ENCODE measurements at regions not wholly inside any gene's neighbourhood (a gene's known extent, or its start where the extent isn't known, plus 50 kb on each side); places are given as distances from the start of the nearest gene placed in this dataset.

- H3K4me1 Mint-ChIP-seq: no peaks in the 10 kb centered on the region
- Histone ChIP-seq H3K9me3 (no peaks in the 10 kb centered on the region), H3K27me3 (replicated peaks in 1 of 2; ENCODE audit: control insufficient read depth in 2 of 2, extremely low read depth in 1 of 2, insufficient read depth in 2 of 2, low read length in 1 of 2) (no peaks in the 10 kb centered on the region), H3K4me1 (ENCODE audit: control insufficient read depth in 1 of 2, extremely low read depth in 1 of 2, insufficient read depth in 2 of 2, low read length in 2 of 2) (no peaks in the 10 kb centered on the region), H3K36me3 (ENCODE audit: control insufficient read depth in 2 of 2, extremely low read depth in 1 of 2, insufficient read depth in 1 of 2, low read length in 1 of 2) (no peaks in the 10 kb centered on the region), H3K4me3 (ENCODE audit: control insufficient read depth in 1 of 2, extremely low read depth in 1 of 2, low read length in 1 of 2) (no peak overlapping the region), H3K27ac (ENCODE audit: low read length) (no peak overlapping the region)
- WGBS (ENCODE audit: insufficient coverage): 80% methylated on average over 2 of the region's 5 CpGs
- CTCF ChIA-PET: no interaction called here
- H3K27me3 Mint-ChIP-seq: no peaks in the 10 kb centered on the region
- no peaks in the 10 kb centered on the region for H3K36me3 Mint-ChIP-seq
- peaks cover 0 to 8% (median 0%) of the 10 kb centered on the region in 3 donors for H3K9me3 Mint-ChIP-seq
- H3K27ac Mint-ChIP-seq: no peak overlapping the region
- ATAC-seq (replicated peaks in 1 of 4): no peak
- POLR2A ChIA-PET: no interaction called here
- DNase-seq: no peak
- no peak overlapping the region for H3K4me3 Mint-ChIP-seq
Measured at GRCh38 chr11:106415510-106415909, 338.0 kb downstream of the AASDHPPT start.

DNA sequence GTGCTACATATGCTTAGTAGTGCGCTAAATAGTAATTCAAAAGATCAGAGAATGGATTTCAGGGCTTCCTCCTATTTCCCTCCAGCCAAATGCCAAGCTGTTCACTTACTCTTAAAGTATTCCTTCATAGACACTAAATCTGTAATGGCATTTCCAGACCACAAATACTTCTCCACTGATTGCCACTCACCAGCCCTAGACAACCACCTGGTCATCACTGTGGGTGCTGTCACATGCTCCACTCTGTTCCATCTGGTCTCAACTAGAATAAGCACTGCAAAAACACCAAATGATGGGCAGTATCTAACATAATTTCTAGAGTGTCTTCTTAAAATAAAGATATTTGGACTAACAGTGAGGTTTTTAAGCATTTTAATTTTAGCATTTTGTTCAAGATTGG is 341.3 kb downstream of the AASDHPPT start:
- Histone ChIP-seq H3K9me3 (no peaks in the 10 kb centered on the region), H3K36me3 (ENCODE audit: control insufficient read depth in 2 of 2, extremely low read depth in 1 of 2, insufficient read depth in 1 of 2, low read length in 1 of 2) (no peaks in the 10 kb centered on the region), H3K27me3 (replicated peaks in 1 of 2; ENCODE audit: control insufficient read depth in 2 of 2, extremely low read depth in 1 of 2, insufficient read depth in 2 of 2, low read length in 1 of 2) (no peaks in the 10 kb centered on the region), H3K4me1 (ENCODE audit: control insufficient read depth in 1 of 2, extremely low read depth in 1 of 2, insufficient read depth in 2 of 2, low read length in 2 of 2) (no peaks in the 10 kb centered on the region), H3K4me3 (ENCODE audit: control insufficient read depth in 1 of 2, extremely low read depth in 1 of 2, low read length in 1 of 2) (no peak overlapping the region), H3K27ac (ENCODE audit: low read length) (no peak overlapping the region)
- Mint-ChIP-seq H3K4me3 (no peak overlapping the region), H3K36me3 (no peaks in the 10 kb centered on the region), H3K27ac (no peak overlapping the region), H3K27me3 (no peaks in the 10 kb centered on the region), H3K4me1 (no peaks in the 10 kb centered on the region), H3K9me3 (peaks cover 0 to 14% (median 0%) of the 10 kb centered on the region in 3 donors)
- CTCF ChIA-PET: no interaction called here
- WGBS (ENCODE audit: insufficient coverage): no CpG with 5 or more reads among the region's 1 CpG
- POLR2A ChIA-PET: no interaction called here
- ATAC-seq (replicated peaks in 1 of 4): no peak
- no peak for DNase-seq

GRCh38 chr11:106420048-106420665 is 342.7 kb downstream of the AASDHPPT start:
- Mint-ChIP-seq H3K27ac (no peak overlapping the region), H3K27me3 (no peaks in the 10 kb centered on the region), H3K36me3 (no peaks in the 10 kb centered on the region), H3K4me3 (no peak overlapping the region), H3K4me1 (no peaks in the 10 kb centered on the region), H3K9me3 (peaks cover 0 to 14% (median 0%) of the 10 kb centered on the region in 3 donors)
- DNase-seq (no peak), ATAC-seq (replicated peaks in 1 of 4) (no peak)
- 78% methylated on average over 1 of the region's 2 CpGs for WGBS (ENCODE audit: insufficient coverage)
- CTCF ChIA-PET: no interaction called here
- POLR2A ChIA-PET: no interaction called here
- Histone ChIP-seq H3K9me3 (no peaks in the 10 kb centered on the region), H3K4me3 (ENCODE audit: control insufficient read depth in 1 of 2, extremely low read depth in 1 of 2, low read length in 1 of 2) (no peak overlapping the region), H3K27ac (ENCODE audit: low read length) (no peak overlapping the region), H3K27me3 (replicated peaks in 1 of 2; ENCODE audit: control insufficient read depth in 2 of 2, extremely low read depth in 1 of 2, insufficient read depth in 2 of 2, low read length in 1 of 2) (no peaks in the 10 kb centered on the region), H3K4me1 (ENCODE audit: control insufficient read depth in 1 of 2, extremely low read depth in 1 of 2, insufficient read depth in 2 of 2, low read length in 2 of 2) (no peaks in the 10 kb centered on the region), H3K36me3 (ENCODE audit: control insufficient read depth in 2 of 2, extremely low read depth in 1 of 2, insufficient read depth in 1 of 2, low read length in 1 of 2) (no peaks in the 10 kb centered on the region)

- ATAC-seq (replicated peaks in 1 of 4) (no peak), DNase-seq (no peak)
- Histone ChIP-seq H3K27ac (ENCODE audit: low read length) (no peak overlapping the region), H3K27me3 (replicated peaks in 1 of 2; ENCODE audit: control insufficient read depth in 2 of 2, extremely low read depth in 1 of 2, insufficient read depth in 2 of 2, low read length in 1 of 2) (no peaks in the 10 kb centered on the region), H3K4me3 (ENCODE audit: control insufficient read depth in 1 of 2, extremely low read depth in 1 of 2, low read length in 1 of 2) (no peak overlapping the region), H3K36me3 (ENCODE audit: control insufficient read depth in 2 of 2, extremely low read depth in 1 of 2, insufficient read depth in 1 of 2, low read length in 1 of 2) (no peaks in the 10 kb centered on the region), H3K4me1 (ENCODE audit: control insufficient read depth in 1 of 2, extremely low read depth in 1 of 2, insufficient read depth in 2 of 2, low read length in 2 of 2) (no peaks in the 10 kb centered on the region), H3K9me3 (no peaks in the 10 kb centered on the region)
- no peak overlapping the region for H3K27ac Mint-ChIP-seq
- no peaks in the 10 kb centered on the region for H3K4me1 Mint-ChIP-seq
- CTCF ChIA-PET: no interaction called here
- POLR2A ChIA-PET: no interaction called here
- H3K9me3 Mint-ChIP-seq: peaks cover 0 to 14% (median 0%) of the 10 kb centered on the region in 3 donors
- no peaks in the 10 kb centered on the region for H3K27me3 Mint-ChIP-seq
- no peak overlapping the region for H3K4me3 Mint-ChIP-seq
- H3K36me3 Mint-ChIP-seq: no peaks in the 10 kb centered on the region
Measured at GRCh38 chr11:106420686-106421085, 343.2 kb downstream of the AASDHPPT start.

GRCh38 chr11:106421676-106422292 is 344.3 kb downstream of the AASDHPPT start:
- no CpG with 5 or more reads among the region's 1 CpG for WGBS (ENCODE audit: insufficient coverage)
- Histone ChIP-seq H3K27ac (ENCODE audit: low read length) (no peak overlapping the region), H3K27me3 (replicated peaks in 1 of 2; ENCODE audit: control insufficient read depth in 2 of 2, extremely low read depth in 1 of 2, insufficient read depth in 2 of 2, low read length in 1 of 2) (no peaks in the 10 kb centered on the region), H3K9me3 (no peaks in the 10 kb centered on the region), H3K4me3 (ENCODE audit: control insufficient read depth in 1 of 2, extremely low read depth in 1 of 2, low read length in 1 of 2) (no peak overlapping the region), H3K4me1 (ENCODE audit: control insufficient read depth in 1 of 2, extremely low read depth in 1 of 2, insufficient read depth in 2 of 2, low read length in 2 of 2) (no peaks in the 10 kb centered on the region), H3K36me3 (ENCODE audit: control insufficient read depth in 2 of 2, extremely low read depth in 1 of 2, insufficient read depth in 1 of 2, low read length in 1 of 2) (no peaks in the 10 kb centered on the region)
- Mint-ChIP-seq H3K4me3 (no peak overlapping the region), H3K9me3 (peaks cover 0 to 10% (median 0%) of the 10 kb centered on the region in 3 donors), H3K4me1 (no peaks in the 10 kb centered on the region), H3K27me3 (no peaks in the 10 kb centered on the region), H3K36me3 (no peaks in the 10 kb centered on the region), H3K27ac (no peak overlapping the region)
- ChIA-PET CTCF (no interaction called here), POLR2A (no interaction called here)
- DNase-seq (no peak), ATAC-seq (replicated peaks in 1 of 4) (no peak)

DNA sequence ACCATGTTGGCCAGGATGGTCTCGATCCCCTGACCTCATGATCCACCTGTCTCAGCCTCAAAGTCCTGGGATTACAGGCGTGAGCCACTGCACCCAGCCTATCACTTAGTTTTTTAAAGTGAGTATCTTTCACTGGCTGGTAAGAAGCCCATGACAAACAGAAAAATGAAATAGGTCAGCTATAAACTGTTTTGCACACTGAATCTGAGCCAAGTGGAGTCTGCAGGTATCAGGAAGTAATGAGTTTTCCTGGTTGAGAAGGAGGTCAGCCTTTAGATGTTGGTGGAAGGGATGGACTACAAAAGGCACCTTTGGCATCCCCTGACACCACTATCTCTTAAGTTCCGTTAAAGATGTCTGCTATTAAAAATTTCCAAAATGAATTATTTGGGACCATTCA is 345.1 kb downstream of the AASDHPPT start:
- H3K27me3 Mint-ChIP-seq: no peaks in the 10 kb centered on the region
- no peaks in the 10 kb centered on the region for H3K36me3 ChIP-seq (ENCODE audit: control insufficient read depth in 2 of 2, extremely low read depth in 1 of 2, insufficient read depth in 1 of 2, low read length in 1 of 2)
- H3K4me1 Mint-ChIP-seq: no peaks in the 10 kb centered on the region
- no peaks in the 10 kb centered on the region for H3K36me3 Mint-ChIP-seq
- H3K9me3 ChIP-seq: no peaks in the 10 kb centered on the region
- H3K27ac ChIP-seq (ENCODE audit: low read length): no peak overlapping the region
- no peak for ATAC-seq (replicated peaks in 1 of 4)
- H3K27ac Mint-ChIP-seq: no peak overlapping the region
- H3K4me1 ChIP-seq (ENCODE audit: control insufficient read depth in 1 of 2, extremely low read depth in 1 of 2, insufficient read depth in 2 of 2, low read length in 2 of 2): no peaks in the 10 kb centered on the region
- CTCF ChIA-PET: no interaction called here
- peaks cover 0 to 6% (median 0%) of the 10 kb centered on the region in 3 donors for H3K9me3 Mint-ChIP-seq
- DNase-seq: no peak
- no peak overlapping the region for H3K4me3 Mint-ChIP-seq
- no peak overlapping the region for H3K4me3 ChIP-seq (ENCODE audit: control insufficient read depth in 1 of 2, extremely low read depth in 1 of 2, low read length in 1 of 2)
- 71% methylated on average over 2 of the region's 3 CpGs for WGBS (ENCODE audit: insufficient coverage)
- POLR2A ChIA-PET: no interaction called here
- H3K27me3 ChIP-seq (replicated peaks in 1 of 2; ENCODE audit: control insufficient read depth in 2 of 2, extremely low read depth in 1 of 2, insufficient read depth in 2 of 2, low read length in 1 of 2): no peaks in the 10 kb centered on the region

DNA sequence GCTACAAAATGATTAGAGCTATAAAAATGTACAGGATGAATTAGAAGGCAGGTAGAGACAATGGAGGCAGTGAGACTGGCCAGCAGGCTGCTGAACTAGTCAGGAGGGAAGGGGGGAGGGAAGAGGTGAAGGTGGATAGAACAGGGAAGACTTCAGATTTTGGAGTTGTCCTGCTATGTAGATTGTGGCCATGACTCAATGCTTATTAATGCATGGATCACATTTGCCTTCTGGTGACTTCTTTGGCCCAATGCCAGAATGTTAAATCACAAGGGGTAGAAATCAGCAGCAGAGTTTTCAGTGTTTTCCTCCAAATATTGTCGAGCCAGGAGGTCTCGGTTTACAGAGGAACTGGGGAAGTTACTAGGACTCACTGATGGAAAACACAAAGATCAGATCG is 346.6 kb downstream of the AASDHPPT start:
- no peaks in the 10 kb centered on the region for H3K36me3 Mint-ChIP-seq
- ATAC-seq (replicated peaks in 1 of 4): no peak
- CTCF ChIA-PET: no interaction called here

More for the DNA sequence above, 346.6 kb downstream of the AASDHPPT start:
- Mint-ChIP-seq H3K4me1 (no peaks in the 10 kb centered on the region), H3K9me3 (peaks cover 0 to 6% (median 3%) of the 10 kb centered on the region in 3 donors), H3K27me3 (no peaks in the 10 kb centered on the region), H3K4me3 (no peak overlapping the region), H3K27ac (no peak overlapping the region)
- H3K27me3 ChIP-seq (replicated peaks in 1 of 2; ENCODE audit: control insufficient read depth in 2 of 2, extremely low read depth in 1 of 2, insufficient read depth in 2 of 2, low read length in 1 of 2): no peaks in the 10 kb centered on the region
- no peak for DNase-seq
- H3K36me3 ChIP-seq (ENCODE audit: control insufficient read depth in 2 of 2, extremely low read depth in 1 of 2, insufficient read depth in 1 of 2, low read length in 1 of 2): no peaks in the 10 kb centered on the region
- H3K9me3 ChIP-seq: no peaks in the 10 kb centered on the region
- no peaks in the 10 kb centered on the region for H3K4me1 ChIP-seq (ENCODE audit: control insufficient read depth in 1 of 2, extremely low read depth in 1 of 2, insufficient read depth in 2 of 2, low read length in 2 of 2)
- no peak overlapping the region for H3K27ac ChIP-seq (ENCODE audit: low read length)
- no peak overlapping the region for H3K4me3 ChIP-seq (ENCODE audit: control insufficient read depth in 1 of 2, extremely low read depth in 1 of 2, low read length in 1 of 2)
- WGBS (ENCODE audit: insufficient coverage): 82% methylated on average over 2 of the region's 3 CpGs
- POLR2A ChIA-PET: no interaction called here

All from T-cell (primary cell).